ENCODE measurements at regions not wholly inside any gene's neighbourhood (a gene's known extent, or its start where the extent isn't known, plus 50 kb on each side); places are given as distances from the start of the nearest gene placed in this dataset.

DNA sequence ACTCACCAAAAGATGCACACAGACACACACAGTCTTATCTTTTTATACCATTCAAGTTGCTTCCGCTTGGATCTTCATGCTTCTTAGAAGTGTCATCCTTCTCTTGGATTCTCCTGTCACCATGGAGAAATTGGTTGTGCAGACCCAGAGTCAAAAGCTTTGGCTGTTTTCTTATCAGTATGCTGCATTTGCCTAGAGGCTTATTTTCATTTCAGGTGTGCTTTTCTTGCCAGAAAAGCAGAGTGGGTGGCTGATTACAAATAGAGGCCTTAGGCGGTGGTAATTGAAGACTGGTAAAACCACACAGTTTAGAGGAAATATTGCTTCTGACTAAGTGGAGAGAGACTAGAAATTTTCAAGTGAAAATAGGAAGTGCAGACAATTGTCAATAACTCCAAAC, 70.2 kb upstream of the TLE4 start:
- TF ChIP-seq, protein P1, sequence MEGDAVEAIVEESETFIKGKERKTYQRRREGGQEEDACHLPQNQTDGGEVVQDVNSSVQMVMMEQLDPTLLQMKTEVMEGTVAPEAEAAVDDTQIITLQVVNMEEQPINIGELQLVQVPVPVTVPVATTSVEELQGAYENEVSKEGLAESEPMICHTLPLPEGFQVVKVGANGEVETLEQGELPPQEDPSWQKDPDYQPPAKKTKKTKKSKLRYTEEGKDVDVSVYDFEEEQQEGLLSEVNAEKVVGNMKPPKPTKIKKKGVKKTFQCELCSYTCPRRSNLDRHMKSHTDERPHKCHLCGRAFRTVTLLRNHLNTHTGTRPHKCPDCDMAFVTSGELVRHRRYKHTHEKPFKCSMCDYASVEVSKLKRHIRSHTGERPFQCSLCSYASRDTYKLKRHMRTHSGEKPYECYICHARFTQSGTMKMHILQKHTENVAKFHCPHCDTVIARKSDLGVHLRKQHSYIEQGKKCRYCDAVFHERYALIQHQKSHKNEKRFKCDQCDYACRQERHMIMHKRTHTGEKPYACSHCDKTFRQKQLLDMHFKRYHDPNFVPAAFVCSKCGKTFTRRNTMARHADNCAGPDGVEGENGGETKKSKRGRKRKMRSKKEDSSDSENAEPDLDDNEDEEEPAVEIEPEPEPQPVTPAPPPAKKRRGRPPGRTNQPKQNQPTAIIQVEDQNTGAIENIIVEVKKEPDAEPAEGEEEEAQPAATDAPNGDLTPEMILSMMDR (IDR thresholded peaks at IDR 0.05; ENCODE audit: insufficient read depth, low read length, poor library complexity, severe bottlenecking) = no peak
- TF ChIP-seq EZH2phosphoT487 (conservative IDR thresholded peaks at IDR 0.05; ENCODE audit: low read length) = no peak
